ENCODE measurements at regions not wholly inside any gene's neighbourhood (a gene's known extent, or its start where the extent isn't known, plus 50 kb on each side); places are given as distances from the start of the nearest gene placed in this dataset.

DNA sequence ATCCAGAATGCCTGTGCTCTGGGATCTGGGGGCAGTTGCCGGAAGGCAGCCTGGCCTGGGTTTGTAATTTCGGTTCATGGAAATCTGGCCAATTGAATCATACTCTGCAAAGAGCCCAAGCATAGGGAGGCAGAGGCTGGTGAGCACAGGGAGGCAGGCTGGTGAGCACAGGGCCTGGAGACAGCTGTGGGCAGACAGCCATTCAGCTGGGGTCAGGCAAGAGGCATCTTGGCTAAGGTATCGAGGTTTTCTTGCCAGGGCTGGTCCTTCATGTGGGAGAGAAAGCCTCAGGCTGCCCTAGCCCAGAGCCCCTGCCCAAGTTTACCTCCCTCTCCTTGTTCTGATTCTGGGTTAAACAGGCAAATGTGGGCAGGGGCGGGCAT, 63.7 kb upstream of the BAIAP2L1 start:
- Histone ChIP-seq H4K20me1 (ENCODE audit: insufficient read depth) (no peaks in the 10 kb centered on the region), H2AFZ (ENCODE audit: low read depth, low read length) (no peak overlapping the region), H3F3A (ENCODE audit: insufficient read depth, low read length, poor library complexity, severe bottlenecking) (no peaks in the 10 kb centered on the region), H3K27ac (ENCODE audit: low read length) (no peak overlapping the region), H3K9ac (ENCODE audit: low read length) (no peak overlapping the region), H3K79me2 (replicated peaks; ENCODE audit: insufficient read depth, low read length) (no peaks in the 10 kb centered on the region), H3K4me2 (ENCODE audit: low read length) (no peak overlapping the region), H3K36me3 (ENCODE audit: insufficient read depth, low read length) (no peaks in the 10 kb centered on the region), H3K4me3 (ENCODE audit: low read length) (no peak overlapping the region), H3K27me3 (ENCODE audit: insufficient read depth, low read depth, low read length) (no peaks in the 10 kb centered on the region), H3K9me3 (ENCODE audit: low read length) (no peaks in the 10 kb centered on the region), H3K9me2 (ENCODE audit: insufficient read depth, low read length) (no peaks in the 10 kb centered on the region)
- TF ChIP-seq EZH2 (IDR thresholded peaks at IDR 0.05; ENCODE audit: borderline replicate concordance, insufficient read depth, low read length, poor library complexity, severe bottlenecking), result no peak
- no peak for TF ChIP-seq POLR2AphosphoS5 (IDR thresholded peaks at IDR 0.05)
- no peak for TF ChIP-seq TAF1 (IDR thresholded peaks at IDR 0.05; ENCODE audit: low read depth)
- no peak for TF ChIP-seq MXI1 (conservative IDR thresholded peaks at IDR 0.05; ENCODE audit: poor library complexity, severe bottlenecking)
- TF ChIP-seq, protein P1, sequence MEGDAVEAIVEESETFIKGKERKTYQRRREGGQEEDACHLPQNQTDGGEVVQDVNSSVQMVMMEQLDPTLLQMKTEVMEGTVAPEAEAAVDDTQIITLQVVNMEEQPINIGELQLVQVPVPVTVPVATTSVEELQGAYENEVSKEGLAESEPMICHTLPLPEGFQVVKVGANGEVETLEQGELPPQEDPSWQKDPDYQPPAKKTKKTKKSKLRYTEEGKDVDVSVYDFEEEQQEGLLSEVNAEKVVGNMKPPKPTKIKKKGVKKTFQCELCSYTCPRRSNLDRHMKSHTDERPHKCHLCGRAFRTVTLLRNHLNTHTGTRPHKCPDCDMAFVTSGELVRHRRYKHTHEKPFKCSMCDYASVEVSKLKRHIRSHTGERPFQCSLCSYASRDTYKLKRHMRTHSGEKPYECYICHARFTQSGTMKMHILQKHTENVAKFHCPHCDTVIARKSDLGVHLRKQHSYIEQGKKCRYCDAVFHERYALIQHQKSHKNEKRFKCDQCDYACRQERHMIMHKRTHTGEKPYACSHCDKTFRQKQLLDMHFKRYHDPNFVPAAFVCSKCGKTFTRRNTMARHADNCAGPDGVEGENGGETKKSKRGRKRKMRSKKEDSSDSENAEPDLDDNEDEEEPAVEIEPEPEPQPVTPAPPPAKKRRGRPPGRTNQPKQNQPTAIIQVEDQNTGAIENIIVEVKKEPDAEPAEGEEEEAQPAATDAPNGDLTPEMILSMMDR (IDR thresholded peaks at IDR 0.05; ENCODE audit: poor library complexity, severe bottlenecking), result no peak
- TF ChIP-seq, protein P2, sequence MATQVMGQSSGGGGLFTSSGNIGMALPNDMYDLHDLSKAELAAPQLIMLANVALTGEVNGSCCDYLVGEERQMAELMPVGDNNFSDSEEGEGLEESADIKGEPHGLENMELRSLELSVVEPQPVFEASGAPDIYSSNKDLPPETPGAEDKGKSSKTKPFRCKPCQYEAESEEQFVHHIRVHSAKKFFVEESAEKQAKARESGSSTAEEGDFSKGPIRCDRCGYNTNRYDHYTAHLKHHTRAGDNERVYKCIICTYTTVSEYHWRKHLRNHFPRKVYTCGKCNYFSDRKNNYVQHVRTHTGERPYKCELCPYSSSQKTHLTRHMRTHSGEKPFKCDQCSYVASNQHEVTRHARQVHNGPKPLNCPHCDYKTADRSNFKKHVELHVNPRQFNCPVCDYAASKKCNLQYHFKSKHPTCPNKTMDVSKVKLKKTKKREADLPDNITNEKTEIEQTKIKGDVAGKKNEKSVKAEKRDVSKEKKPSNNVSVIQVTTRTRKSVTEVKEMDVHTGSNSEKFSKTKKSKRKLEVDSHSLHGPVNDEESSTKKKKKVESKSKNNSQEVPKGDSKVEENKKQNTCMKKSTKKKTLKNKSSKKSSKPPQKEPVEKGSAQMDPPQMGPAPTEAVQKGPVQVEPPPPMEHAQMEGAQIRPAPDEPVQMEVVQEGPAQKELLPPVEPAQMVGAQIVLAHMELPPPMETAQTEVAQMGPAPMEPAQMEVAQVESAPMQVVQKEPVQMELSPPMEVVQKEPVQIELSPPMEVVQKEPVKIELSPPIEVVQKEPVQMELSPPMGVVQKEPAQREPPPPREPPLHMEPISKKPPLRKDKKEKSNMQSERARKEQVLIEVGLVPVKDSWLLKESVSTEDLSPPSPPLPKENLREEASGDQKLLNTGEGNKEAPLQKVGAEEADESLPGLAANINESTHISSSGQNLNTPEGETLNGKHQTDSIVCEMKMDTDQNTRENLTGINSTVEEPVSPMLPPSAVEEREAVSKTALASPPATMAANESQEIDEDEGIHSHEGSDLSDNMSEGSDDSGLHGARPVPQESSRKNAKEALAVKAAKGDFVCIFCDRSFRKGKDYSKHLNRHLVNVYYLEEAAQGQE (IDR thresholded peaks at IDR 0.05; ENCODE audit: borderline replicate concordance), result no peak
- no peak for TF ChIP-seq SMC3 (conservative IDR thresholded peaks at IDR 0.05; ENCODE audit: poor library complexity)
- TF ChIP-seq RAD21 (conservative IDR thresholded peaks at IDR 0.05), result no peak
- TF ChIP-seq EP300 (conservative IDR thresholded peaks at IDR 0.05; ENCODE audit: poor library complexity, severe bottlenecking), result no peak

DNA sequence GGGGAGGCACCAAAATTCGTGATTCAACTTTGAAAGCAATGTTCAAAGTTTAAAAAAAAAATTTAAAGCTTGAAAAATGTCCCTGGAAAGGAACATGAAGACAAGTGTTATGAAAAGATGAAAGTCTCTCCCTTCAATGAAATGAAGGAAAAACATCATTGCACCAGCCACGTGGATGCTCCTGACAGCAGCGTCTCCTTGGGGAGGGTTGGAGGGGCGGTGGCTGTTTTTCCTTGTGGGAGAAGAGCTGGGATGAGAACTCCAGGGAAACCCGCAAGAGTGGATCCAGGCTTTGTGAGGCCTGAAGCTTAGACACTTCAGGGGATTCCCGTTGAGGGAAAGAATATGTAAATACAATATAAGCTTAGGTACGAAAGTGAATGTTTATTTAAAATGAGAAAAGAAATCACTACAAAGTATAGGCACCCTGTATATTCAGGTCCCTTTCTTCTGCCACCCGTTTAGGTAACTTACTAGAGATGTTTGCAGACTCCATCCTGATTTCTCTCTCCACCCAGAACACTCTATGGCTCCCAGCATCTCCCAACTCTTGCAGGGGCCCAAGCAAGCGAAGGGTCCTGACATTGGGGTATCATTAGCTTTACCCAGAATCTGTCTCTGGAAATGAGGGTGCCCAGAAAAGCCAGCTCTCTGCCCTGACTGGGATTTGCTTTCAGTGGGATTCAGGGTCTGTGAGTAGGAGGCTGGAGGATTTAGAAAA, 63.1 kb upstream of the BAIAP2L1 start:
- H3K27me3 ChIP-seq (ENCODE audit: insufficient read depth, low read depth, low read length), result no peaks in the 10 kb centered on the region
- no peak overlapping the region for H2AFZ ChIP-seq (ENCODE audit: low read depth, low read length)
- no peaks in the 10 kb centered on the region for H3K36me3 ChIP-seq (ENCODE audit: insufficient read depth, low read length)
- TF ChIP-seq, protein P2 (IDR thresholded peaks at IDR 0.05; ENCODE audit: borderline replicate concordance), result no peak
- TF ChIP-seq SMC3 (conservative IDR thresholded peaks at IDR 0.05; ENCODE audit: poor library complexity) (no peak), TAF1 (IDR thresholded peaks at IDR 0.05; ENCODE audit: low read depth) (no peak)
- no peak overlapping the region for H3K9ac ChIP-seq (ENCODE audit: low read length)
- no peaks in the 10 kb centered on the region for H3K79me2 ChIP-seq (replicated peaks; ENCODE audit: insufficient read depth, low read length)
- H4K20me1 ChIP-seq (ENCODE audit: insufficient read depth), result no peaks in the 10 kb centered on the region
- no peak overlapping the region for H3K4me3 ChIP-seq (ENCODE audit: low read length)
- no peaks in the 10 kb centered on the region for H3K9me2 ChIP-seq (ENCODE audit: insufficient read depth, low read length)
- H3K9me3 ChIP-seq (ENCODE audit: low read length), result no peaks in the 10 kb centered on the region
- H3K27ac ChIP-seq (ENCODE audit: low read length), result no peak overlapping the region
- H3F3A ChIP-seq (ENCODE audit: insufficient read depth, low read length, poor library complexity, severe bottlenecking), result no peaks in the 10 kb centered on the region
- H3K4me2 ChIP-seq (ENCODE audit: low read length), result no peak overlapping the region
